CD1c-positive myeloid dendritic cell (primary cell): ENCODE measurements at regions not wholly inside any gene's neighbourhood (a gene's known extent, or its start where the extent isn't known, plus 50 kb on each side); places are given as distances from the start of the nearest gene placed in this dataset.
A peak's percentile ranks its signal among the peaks of the same experiment; 100 is the strongest.

Experiments
- DNase-seq: peaks from one replicate; pipeline ENCODE4 v3.0.0-alpha.2; 2016; ENCODE audit errors: extremely low spot score

DNA sequence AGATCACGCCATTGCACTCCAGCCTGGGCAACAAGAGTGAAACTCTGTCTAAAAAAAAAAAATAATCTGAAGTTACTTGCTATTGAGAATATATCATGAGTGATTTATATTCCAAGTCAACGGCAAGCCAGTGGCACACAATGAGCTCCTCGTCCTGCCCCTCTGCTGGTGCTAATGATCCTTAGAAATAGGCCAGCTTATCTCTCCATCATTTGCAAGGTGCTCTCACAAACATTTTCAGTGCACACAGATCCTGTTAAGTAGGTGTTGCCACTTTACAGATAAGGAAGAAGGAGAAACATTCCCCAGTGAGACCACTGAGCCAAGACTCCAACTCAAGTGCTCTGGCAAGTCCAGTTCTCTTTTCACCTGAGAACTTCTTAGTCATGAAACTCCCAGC lies 91.3 kb upstream of the GPR45 start:
- DNase-seq: no peak

DNA sequence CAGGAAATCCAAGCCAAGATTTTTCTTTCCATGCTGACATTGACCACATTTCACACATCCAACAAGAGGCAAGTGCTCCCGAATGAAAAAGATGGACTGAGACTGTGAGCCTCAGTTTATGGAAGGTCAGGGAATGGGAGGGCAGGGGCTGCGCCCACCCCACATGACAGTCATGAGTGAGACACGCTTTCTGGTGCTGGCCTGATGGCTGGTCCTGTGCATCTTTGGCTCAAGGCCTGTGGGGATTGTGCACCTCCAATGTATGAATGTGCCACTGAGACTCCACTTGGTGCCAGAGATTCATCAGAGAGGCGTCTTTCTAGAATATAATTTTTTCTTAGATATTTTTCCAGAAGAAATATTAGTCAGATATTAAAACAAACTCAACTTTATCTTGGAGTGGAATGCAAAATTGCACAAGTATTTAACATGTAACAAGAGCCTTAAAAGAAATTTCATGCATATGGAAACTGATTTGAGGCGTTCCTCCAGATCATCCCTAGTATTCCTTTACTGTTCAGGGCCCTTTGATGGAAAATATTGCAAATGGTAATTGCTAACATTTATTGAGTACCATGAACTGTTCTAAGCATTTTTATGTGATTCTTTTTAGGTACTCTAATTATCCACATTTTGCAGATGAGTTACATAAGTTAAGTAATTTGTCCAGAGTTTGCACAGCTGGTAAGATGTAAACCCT lies 87.3 kb upstream of the GPR45 start:
- no peak for DNase-seq

DNA sequence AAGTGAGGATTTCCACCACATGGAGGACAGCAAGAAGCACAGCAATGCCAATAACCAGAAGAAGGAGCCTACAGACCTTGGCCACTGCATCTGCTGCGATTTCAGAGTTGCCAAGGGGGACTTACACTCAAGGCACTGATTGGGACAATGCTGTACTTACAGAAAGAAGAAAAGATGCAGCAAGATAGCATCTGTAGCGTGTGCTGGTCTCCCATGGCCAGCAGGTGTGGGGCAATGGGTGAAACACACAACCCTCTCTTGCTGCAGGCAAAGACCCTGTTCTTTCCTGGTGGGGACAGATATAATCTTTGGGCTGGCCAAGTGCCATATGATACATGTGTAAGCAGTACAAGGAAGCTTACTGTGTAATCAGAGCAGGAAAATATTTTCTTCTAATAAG lies 85.4 kb upstream of the GPR45 start:
- no peak for DNase-seq

DNA sequence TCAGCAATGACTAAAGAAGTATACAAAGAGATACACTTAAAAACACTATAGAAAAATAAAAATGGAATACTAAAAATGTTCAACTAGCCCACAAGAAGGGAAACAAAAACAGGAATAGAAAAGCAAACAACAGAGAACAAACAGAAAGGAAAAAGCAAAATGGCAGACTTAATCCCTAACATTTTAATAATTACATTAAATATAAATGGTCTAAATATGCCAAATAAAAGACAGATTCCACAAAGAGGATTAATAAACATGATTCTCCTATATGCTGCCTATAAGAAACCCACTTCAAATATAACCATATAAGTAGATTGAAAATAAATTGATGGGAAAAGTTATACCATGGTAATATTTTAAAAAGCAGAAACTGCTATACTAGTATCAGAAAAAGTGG lies 83.5 kb upstream of the GPR45 start:
- no peak for DNase-seq

DNA sequence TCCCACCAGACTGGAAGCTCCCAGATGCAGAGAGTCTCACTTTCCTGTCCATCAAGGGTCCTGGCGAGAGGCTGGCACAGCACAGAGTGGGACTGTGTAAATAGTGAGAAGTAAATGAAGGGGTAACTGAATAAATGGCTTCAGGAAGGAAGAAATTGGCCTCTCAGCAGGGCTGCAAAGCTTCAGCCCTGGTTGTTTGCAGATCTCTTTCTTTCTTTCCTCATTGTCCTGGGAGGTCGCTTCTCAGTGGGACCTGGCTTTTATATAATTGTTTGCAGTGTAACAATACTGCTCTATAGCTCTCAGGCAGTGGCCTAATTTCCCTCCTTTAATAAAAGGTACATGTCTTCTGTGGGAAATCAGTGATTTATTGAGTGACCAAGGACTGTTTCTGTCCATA lies 74.9 kb upstream of the GPR45 start:
- DNase-seq: no peak

DNA sequence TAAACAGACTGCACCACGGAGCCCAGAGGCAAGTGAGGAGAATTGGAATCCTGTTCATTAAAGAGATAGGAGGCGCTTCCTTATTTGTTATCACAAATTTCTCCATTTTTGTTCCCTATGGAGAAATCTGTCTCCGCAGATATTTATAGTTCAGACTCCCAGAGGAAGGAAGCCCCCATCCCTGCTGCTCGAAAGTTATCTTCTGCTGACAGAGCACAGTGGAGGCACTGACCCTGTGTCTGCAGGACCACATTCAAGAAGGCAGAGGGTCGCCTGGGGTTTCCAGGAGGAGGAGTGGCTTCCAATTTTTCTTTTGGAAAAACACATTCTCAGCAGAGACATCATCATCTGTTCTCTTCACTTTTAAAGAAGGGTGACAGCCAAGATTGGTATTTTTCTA lies 73.0 kb upstream of the GPR45 start:
- no peak for DNase-seq

DNA sequence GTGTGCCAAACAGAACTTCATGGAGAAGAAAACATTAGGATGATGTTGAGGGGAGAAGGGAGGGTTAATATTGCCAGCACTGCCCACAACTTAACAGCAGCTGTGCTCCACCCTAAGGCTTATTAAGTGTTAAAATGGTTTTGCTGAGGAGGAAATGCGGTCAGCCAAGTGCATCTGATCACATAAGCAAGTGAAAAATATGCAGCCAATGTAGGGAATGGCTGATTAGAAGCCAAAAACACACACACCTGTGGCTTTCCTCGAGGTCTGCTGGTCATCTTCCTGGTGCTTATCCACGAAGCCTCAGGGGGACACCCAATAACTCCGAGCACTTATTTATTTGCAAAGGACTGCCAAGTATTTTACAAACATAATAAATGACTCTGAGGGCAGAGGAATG lies 66.3 kb upstream of the GPR45 start:
- no peak for DNase-seq

DNA sequence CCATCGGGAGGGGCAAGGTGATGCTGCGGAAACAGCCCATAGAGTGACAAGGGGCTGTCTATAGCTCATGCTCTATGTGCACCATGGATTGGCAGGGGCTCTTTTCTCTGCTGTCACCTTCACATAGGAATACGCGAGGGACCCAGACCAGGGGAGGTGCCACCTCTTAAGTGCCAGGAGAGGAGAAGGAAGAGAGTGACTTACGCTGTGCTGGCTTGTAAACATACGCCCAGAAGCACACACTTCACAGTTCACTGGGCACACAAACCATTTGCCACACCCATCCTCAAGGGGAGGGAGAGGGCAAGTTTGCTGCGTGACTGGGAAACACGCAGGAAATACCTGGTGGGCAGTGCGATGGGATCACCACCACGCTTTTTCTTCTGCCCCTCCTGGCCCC lies 65.1 kb upstream of the GPR45 start:
- DNase-seq: no peak

DNA sequence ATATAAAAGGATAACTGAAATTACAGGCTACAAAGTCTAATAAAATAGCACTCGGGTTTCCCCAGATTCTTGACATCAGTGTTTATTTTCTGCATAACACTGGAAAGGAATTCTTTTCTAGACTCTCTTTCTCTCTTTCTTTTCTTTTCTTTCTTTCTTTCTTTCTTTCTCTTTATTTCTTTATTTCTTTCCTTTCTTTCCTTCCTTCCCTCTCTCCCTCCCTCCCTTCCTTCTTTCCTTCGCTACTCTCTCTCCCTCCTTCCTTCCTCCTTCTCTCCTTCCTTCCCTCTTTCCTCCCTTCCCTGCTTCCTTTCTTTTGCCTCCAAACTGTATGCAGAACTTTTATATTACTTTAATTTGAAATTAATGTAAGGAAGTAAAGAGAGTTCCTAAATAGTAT lies 64.5 kb upstream of the GPR45 start:
- no peak for DNase-seq

DNA sequence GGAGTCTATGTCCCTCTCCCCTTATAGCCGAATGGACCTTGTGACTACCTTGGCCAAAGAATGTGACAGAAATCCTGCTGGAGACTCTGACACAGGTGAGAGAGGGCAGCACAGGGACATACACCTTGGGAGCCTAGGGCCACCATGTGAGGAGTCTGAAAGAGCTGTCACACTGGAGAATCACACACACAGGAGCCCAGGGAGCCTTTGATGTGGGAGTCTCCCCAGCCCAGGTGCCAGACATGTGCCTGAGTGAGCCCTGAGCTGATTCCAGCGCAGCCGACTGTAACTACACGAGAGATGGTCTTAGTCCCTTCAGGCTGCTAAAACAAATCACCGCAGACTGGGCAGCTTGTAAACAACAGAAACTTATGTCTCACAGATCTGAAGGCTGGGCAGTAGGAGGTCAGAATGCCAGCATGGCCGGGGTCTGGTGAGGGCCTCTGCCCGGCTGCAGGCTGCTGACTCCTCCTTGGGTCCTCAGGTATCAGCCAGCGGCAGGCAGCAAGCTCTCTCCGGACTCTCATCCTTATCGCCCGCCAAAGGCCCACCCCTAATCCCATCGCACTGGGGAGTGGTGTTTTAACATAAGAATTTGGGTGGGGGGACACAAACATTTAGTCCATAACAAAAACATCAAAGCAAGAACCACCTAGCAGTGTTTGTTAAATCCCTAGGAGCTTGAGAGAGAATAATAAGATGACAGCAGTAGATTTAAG lies 63.8 kb upstream of the GPR45 start:
- DNase-seq: no peak

DNA sequence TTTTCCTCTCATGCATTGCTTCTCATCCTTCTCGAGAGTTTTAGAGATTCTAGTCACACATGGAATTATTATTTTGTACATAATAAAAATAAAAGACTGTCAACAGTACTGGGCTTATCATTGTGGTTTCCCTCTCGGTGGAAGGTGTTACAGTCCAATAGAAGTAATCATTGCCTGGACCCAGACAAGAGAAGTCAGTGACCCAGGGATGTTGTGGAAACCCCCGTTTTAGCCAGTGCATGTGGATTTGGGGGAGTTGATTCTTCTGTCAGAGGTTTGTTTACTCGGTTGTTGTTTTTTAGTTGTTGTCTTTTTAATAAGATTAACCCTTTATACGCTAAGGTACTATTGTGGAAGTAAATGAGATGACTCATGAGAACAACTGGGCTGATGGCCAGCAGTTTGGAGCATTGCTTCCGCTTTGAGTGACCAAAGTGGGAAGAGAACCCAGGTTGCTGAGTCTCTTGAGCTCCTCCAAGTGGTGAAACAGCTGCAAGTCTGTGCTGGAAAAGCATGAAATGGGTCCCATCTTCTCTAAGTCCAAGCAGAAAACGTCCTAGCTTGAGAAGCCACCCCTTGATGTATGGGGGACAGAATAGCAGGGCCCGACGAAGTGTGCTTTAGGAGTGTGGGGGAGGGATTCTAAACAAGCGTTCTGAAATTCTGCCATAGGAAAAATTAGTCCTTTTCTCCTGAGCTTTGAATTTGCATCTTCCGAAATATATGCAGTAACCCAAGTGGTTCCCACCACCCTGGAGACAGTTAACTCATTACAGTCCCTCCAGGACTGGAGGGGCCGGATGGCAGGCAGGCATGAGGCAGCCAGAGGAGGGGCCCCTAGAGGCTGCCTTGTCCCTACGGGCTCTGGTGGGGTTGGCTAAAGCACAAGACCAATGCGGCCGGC lies 61.8 kb upstream of the GPR45 start:
- DNase-seq: peak; percentile 71

DNA sequence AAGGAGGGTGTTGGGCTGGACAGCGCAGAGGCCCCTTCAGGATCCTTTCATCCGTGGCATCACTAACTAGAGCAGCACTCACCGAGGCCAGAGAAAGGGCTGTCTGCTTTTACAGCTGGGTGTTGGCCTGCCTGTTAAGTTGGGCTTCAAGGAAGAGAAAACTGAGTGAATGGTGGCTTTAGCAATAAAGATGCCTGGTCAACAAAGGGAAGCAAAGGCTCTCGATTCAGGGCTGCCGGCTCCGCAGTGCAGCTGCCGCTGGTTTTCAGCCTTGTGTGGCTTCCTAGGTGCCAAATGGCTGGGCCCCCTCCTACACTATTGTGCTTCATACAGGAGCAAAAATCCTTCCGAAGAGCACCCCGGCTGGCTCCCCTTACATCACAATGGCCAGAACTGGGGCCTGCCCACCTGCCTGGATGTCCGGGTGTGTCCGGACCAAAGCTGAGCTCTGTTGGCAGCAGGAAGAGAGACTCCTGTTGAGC lies 61.0 kb upstream of the GPR45 start:
- DNase-seq: no peak

DNA sequence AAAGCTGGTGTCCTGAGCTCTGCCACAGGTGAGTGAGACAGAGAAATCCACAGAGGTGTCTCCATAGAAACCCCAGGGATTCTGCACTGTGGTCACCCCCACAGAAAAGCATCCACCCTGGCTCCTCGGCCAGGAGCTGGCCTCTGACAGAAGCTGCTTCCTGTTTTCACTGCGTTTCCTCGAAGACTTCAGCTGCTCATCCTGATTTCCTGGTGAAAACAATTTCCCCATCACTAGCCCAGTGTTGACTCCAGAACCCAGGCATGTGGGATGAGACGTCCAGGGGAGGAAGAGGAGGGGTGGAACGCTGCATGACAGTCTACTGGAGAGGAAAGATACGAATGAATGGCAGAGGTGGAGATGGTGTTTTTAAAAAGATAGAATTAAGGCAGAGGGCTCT lies 60.3 kb upstream of the GPR45 start:
- DNase-seq: no peak

DNA sequence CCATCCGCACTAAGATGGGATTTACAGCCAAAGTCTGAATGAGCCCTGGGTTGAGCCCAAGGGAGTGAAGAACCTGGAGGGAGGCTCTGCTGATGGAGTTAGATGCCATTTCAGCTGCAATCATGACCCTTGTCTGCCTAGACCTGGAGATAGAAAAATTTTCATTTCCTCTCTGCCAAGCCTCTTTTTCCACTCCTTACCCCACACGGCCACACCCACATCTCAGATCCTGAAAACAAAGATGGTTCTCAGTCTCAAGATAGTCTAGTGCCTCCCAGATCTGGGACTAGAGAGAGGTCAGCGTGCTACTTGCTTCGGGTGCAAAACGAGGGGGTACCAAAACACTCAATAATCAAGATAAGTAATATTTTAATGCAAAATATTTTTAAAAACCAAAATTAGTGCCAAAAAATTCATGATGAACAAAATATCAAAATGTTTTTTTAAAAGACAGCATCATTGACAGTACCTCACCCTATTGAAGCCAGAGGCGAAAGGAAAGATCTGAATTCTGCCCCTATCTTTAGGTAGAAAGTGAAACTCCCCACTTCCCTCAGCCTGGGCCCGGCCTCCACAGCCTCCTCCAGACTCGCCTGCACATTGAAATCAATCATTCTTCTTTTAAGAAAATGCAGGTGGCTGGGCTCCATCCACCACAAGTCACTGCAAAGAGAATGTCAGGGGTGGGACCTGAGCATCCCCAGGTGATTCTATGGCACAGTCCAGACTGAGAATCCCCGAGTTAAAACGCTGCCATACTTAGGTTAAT lies 57.8 kb upstream of the GPR45 start:
- DNase-seq: no peak

DNA sequence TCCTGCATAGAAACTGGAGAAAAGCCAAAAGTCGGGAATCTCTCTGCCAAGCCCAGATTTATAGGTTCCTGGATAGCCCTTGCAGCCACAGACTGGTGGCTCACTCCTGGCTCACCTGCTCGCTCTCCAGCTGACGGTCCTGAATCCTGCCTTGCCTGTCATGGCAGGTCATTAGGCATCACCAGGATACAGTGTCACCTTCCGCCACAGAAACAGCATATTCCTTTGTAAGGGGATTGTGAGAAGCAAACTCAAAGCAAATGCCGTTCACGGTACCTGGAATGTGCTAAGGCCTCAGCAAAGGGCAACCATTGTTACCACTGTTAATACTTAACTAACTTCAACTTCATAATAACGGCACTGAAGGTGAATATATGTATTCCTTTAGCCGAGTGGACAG lies 57.1 kb upstream of the GPR45 start:
- no peak for DNase-seq

DNA sequence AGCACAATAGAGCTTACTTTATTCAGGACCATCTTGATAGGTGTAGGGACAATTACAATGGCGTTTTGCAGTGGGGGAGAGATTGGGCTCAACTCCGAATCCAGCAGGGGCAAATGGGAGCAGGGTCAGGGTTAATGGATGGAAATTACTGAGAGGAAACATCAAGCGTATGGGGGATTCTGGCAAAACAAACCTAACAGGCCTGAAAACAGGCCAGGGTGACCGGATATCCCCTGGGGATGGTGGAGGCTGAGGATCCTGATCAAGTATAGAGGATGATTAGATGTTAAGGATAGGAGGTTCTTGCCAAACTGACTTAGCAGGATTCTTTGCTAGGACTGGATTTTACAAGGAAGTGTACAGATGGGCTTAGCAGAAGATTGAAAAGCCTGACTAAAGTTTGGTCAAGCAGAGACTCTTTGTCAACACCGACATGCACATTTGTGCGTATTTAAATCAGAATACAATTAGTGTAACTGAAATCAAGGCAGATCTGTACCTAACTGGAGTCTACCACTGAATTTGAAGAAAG lies 54.5 kb upstream of the GPR45 start:
- no peak for DNase-seq

DNA sequence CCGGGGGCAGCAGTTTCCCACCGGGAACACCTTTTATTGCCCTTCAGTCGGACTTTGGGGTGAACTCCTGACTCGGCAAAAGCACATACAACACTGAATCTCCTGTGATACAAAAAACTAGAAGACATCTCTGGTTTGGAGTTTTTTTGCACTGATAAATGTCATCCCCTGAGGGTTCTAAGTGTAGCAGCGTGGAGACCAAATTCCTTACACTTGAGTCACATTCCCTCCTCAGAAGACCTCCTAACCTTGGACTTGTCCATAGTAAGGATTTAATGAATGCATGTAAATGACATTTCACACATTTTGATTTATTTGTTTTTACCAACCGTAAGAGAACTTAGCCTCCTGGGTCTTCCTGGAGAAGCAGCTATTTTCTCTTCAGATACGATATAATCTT lies 54.0 kb upstream of the GPR45 start:
- no peak for DNase-seq

DNA sequence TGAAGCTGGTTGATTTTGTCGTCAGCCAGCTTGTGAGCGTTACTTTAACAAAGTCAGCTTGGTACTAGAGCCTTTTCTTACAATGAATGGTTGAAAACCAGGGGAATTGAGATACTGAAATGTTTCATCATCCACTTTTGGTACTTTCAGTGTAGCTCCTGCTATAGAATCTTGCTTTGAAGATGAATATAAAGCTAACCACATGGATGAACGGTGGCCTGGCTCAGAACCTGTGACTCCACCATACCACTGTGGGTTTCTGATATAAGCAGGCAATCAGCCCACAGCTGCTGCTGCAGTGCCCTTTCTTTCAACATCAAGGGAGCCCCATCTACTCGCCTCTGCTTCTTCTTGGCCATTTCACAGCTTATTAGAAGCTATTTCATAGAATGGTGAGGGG lies 53.2 kb upstream of the GPR45 start:
- DNase-seq: no peak
